WTC11 (cell line): ENCODE measurements at regions not wholly inside any gene's neighbourhood (a gene's known extent, or its start where the extent isn't known, plus 50 kb on each side); places are given as distances from the start of the nearest gene placed in this dataset.

Source experiments
- TEAD4 ChIP-seq: sonication (generic); formaldehyde crosslinking; IDR thresholded peaks from 2 replicates; pipeline ENCODE4 v1.8.0; 2022; ENCODE audit warnings: mild to moderate bottlenecking, missing genetic modification reagents
- ZNF138 ChIP-seq: sonication (generic); formaldehyde crosslinking; conservative IDR thresholded peaks from 2 replicates; pipeline ENCODE4 v1.8.1; 2022; ENCODE audit warnings: mild to moderate bottlenecking, moderate library complexity, missing genetic modification reagents
- ZNF512 ChIP-seq: sonication (generic); formaldehyde crosslinking; IDR thresholded peaks from 2 replicates; pipeline ENCODE4 v1.8.1; 2022; ENCODE audit warnings: missing genetic modification reagents, borderline replicate concordance

GRCh38 chr3:78183906-78184599, 1144.2 kb downstream of the ROBO2 start:
- TF ChIP-seq TEAD4 (CRISPR knock-in tag) (no peak), ZNF512 (CRISPR knock-in tag) (no peak), ZNF138 (CRISPR knock-in tag) (no peak)
